HPDE6-E6E7 (cell line): ENCODE measurements at regions not wholly inside any gene's neighbourhood (a gene's known extent, or its start where the extent isn't known, plus 50 kb on each side); places are given as distances from the start of the nearest gene placed in this dataset.
A peak's percentile ranks its signal among the peaks of the same experiment; 100 is the strongest.
"Not testable (repeated sequence)": the region's sequence is repeated elsewhere in the genome, so short reads cannot be mapped to it uniquely, and the experiment has no call there.

Source experiments
- DNase-seq: peaks from one replicate; pipeline ENCODE4 v3.0.0; 2011; ENCODE audit warnings: missing footprints; ENCODE audit errors: extremely low spot score

- DNase-seq: no peak
These were observed 72.0 kb upstream of the P3H2 start for GRCh38 chr3:190192739-190193138.

- DNase-seq: no peak
These were observed 71.4 kb upstream of the P3H2 start for GRCh38 chr3:190192087-190192486.

- DNase-seq: no peak
These were observed 67.5 kb upstream of the P3H2 start for GRCh38 chr3:190188197-190188596.

GRCh38 chr3:190183121-190183520 is 62.4 kb upstream of the P3H2 start:
- no peak for DNase-seq

GRCh38 chr3:190182418-190183043 is 61.8 kb upstream of the P3H2 start:
- no peak for DNase-seq

- DNase-seq: no peak
These were observed 59.6 kb upstream of the P3H2 start for GRCh38 chr3:190180268-190180667.

GRCh38 chr3:190178779-190179178 is 58.1 kb upstream of the P3H2 start:
- no peak for DNase-seq

GRCh38 chr3:190176933-190177525 is 56.3 kb upstream of the P3H2 start:
- not testable (repeated sequence) for DNase-seq

GRCh38 chr3:190176106-190176505 is 55.4 kb upstream of the P3H2 start:
- DNase-seq: not testable (repeated sequence)

GRCh38 chr3:190175490-190175889 is 54.8 kb upstream of the P3H2 start:
- DNase-seq: no peak

GRCh38 chr3:190174471-190174870 is 53.8 kb upstream of the P3H2 start:
- no peak for DNase-seq

- no peak for DNase-seq
These were observed 52.7 kb upstream of the P3H2 start for GRCh38 chr3:190173426-190173825.

- peak; percentile 15 for DNase-seq
These were observed 52.1 kb upstream of the P3H2 start for GRCh38 chr3:190172751-190173150.
